WTC11 (cell line): ENCODE measurements at regions not wholly inside any gene's neighbourhood (a gene's known extent, or its start where the extent isn't known, plus 50 kb on each side); places are given as distances from the start of the nearest gene placed in this dataset.

Experiments used
- CBFB ChIP-seq: sonication (generic); formaldehyde crosslinking; IDR thresholded peaks from 2 replicates; pipeline ENCODE4 v1.8.1; 2022; ENCODE audit warnings: mild to moderate bottlenecking, low read depth, missing genetic modification reagents
- NR2C2 ChIP-seq: sonication (generic); formaldehyde crosslinking; IDR thresholded peaks from 2 replicates; pipeline ENCODE4 v1.8.0; 2022; ENCODE audit warnings: mild to moderate bottlenecking, missing genetic modification reagents
- TF ChIP-seq, protein P1 (sequence below): fragments of 200-600 bp; IDR thresholded peaks from 2 replicates; pipeline ENCODE4 v1.8.0; 2022; ENCODE audit warnings: antibody characterized with exemption
- TF ChIP-seq, protein P2 (sequence below): sonication (generic); formaldehyde crosslinking; IDR thresholded peaks from 2 replicates; pipeline ENCODE4 v1.8.0; 2022; ENCODE audit warnings: mild to moderate bottlenecking, missing genetic modification reagents

DNA sequence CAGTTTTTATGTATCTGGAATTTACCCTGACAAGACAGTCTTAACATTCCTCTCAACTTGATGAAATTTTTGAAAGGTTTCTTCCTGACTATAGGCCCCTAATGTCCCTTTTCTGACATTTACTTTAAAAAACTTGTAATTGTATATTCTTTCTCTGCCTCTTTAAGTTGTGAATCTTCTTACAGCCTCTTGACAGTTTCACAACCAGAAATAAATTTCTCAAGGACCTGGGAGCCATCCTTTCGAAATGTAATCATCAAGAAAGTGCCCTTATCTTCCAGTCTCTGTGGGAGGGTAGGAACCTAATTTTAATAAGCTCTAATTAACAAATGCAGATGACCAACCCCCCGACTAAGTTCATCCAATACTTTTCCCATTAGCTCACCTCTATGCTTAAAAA is 403.6 kb upstream of the GJE1 start:
- TF ChIP-seq, protein P1, sequence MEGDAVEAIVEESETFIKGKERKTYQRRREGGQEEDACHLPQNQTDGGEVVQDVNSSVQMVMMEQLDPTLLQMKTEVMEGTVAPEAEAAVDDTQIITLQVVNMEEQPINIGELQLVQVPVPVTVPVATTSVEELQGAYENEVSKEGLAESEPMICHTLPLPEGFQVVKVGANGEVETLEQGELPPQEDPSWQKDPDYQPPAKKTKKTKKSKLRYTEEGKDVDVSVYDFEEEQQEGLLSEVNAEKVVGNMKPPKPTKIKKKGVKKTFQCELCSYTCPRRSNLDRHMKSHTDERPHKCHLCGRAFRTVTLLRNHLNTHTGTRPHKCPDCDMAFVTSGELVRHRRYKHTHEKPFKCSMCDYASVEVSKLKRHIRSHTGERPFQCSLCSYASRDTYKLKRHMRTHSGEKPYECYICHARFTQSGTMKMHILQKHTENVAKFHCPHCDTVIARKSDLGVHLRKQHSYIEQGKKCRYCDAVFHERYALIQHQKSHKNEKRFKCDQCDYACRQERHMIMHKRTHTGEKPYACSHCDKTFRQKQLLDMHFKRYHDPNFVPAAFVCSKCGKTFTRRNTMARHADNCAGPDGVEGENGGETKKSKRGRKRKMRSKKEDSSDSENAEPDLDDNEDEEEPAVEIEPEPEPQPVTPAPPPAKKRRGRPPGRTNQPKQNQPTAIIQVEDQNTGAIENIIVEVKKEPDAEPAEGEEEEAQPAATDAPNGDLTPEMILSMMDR = no peak
- TF ChIP-seq NR2C2 = no peak
- no peak for TF ChIP-seq CBFB
- TF ChIP-seq, protein P2, sequence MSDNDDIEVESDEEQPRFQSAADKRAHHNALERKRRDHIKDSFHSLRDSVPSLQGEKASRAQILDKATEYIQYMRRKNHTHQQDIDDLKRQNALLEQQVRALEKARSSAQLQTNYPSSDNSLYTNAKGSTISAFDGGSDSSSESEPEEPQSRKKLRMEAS (CRISPR knock-in tag) = no peak
